Pancreas (tissue), 10 donors: ENCODE measurements at regions not wholly inside any gene's neighbourhood (a gene's known extent, or its start where the extent isn't known, plus 50 kb on each side); places are given as distances from the start of the nearest gene placed in this dataset.

Source experiments
- ATAC-seq, 4 donors: fragments of 200-7000 bp; cut with Tn5 transposase; one replicate each; pipeline versions ENCODE4 v1.8.0 to v1.9.1; 2020; ENCODE audit warnings: mild to moderate bottlenecking in 4 of 4, moderate library complexity in 4 of 4
- DNase-seq, 6 donors: peaks; one replicate each; pipeline ENCODE4 v3.0.0-alpha.2; 2020
- FAIRE-seq: peaks from 2 replicates; lab custom pipeline; 2012; peaks lifted over from hg19 to GRCh38; lab: Jason Lieb, UNC
- H3K27ac ChIP-seq, 4 donors: fragments of 200-600 bp; sonication (generic); 1 replicate in 3 of 4; 2 replicates in 1 of 4; pipeline versions ENCODE4 v1.5.0 to v1.8.0; 2020
- H3K27me3 ChIP-seq, 4 donors: fragments of 200-600 bp; one replicate each; pipeline ENCODE4 v1.8.0; 2021
- H3K36me3 ChIP-seq, 3 donors: fragments of 200-600 bp; sonication (generic) in 1 of 3; one replicate each; pipeline versions ENCODE4 v1.5.0 to v1.8.0; 2020 to 2021
- H3K4me1 ChIP-seq, 3 donors: fragments of 200-600 bp; one replicate each; pipeline ENCODE4 v1.8.0; 2021
- H3K4me3 ChIP-seq, 4 donors: fragments of 200-600 bp; sonication (generic) in 2 of 4; one replicate each; pipeline versions ENCODE4 v1.5.0 to v1.8.0; 2020 to 2021
- H3K9me3 ChIP-seq, 4 donors: fragments of 200-600 bp; one replicate each; pipeline ENCODE4 v1.8.0; 2021
- CTCF ChIP-seq, 4 donors: fragments of 200-600 bp; sonication (generic) in 3 of 4; IDR thresholded peaks; one replicate each; pipeline versions ENCODE4 v1.5.0 to v1.8.0; 2021; ENCODE audit warnings: antibody characterized with exemption in 4 of 4
- WGBS, 2 donors: extraction: QIAGEN DNeasy Blood & Tissue Kit; methylation state at CpG; one replicate each; pipeline ENCODE4 v1.1.7; 2013; 5-methylcytosine and 5-hydroxymethylcytosine counted together
- intact Hi-C, 3 donors: fragments of 100-400 bp; cut with DNase I; formaldehyde crosslinking; loops; one replicate each; pipeline versions ENCODE4 v1.11.1 to v1.14.2; 2022
- donor health status: healthy with polysubstance abuse.
- donor health status: DM: no; HTN: no; CAD: no; lungs with moderate emphysema.
- donor health status: DM: no; HTN: no; CAD: no.
- donor health status: control.
- donor health status: control.
- donor health status: Bipolar disorder and iron deficiency.
- donor health status: DM: yes; HTN: yes; CAD: no.
- donor health status: DM: no; HTN: no; CAD: no.
- donor health status: DM: no; HTN: no; CAD: no.
- donor health status: DM: yes; HTN: yes; CAD: no.

DNA sequence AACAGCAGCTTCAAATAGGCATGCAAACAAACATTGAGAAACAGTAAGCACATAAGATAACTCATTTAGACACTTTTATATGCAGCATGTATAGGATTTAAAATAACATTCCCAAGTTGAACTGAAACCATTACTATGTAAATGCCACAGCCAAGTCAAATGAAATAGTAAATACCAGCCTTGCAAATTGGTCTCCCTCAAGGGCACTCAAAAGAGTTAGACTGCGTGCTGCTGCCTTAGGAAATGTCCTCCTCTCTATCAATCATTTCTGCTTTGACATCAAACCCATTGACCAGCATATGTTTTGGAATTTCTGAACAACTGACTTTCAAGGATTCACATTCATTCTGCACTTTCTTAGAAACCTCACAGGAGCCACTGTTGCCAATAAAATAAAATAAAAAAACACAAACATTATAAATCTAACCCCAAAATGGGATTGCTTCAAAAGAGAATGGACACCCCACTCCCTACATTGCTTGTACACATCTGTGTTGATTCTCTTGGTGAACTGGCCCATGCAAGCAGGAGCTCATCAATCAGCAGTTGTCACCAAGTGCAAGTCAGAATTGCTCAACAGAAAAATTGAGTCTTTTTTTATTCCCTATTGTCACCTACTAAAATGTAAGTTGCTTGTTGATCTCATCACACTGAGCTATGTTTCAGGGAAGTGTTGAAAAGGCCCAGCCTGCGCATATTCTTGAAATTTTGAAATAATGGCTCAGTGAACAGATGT, 256.2 kb downstream of the DAD1 start:
- Histone ChIP-seq H3K36me3 (no peaks in the 10 kb centered on the region), H3K27me3 (no peaks in the 10 kb centered on the region), H3K9me3 (no peaks in the 10 kb centered on the region), H3K27ac (peak overlapping the region in 2 of 4 donors; percentile 30 to 39), H3K4me3 (no peak overlapping the region), H3K4me1 (peaks cover 0 to 12% (median 6%) of the 10 kb centered on the region in 3 donors)
- ATAC-seq (peak in 2 of 4 donors; percentile 45 to 51), FAIRE-seq (no peak), DNase-seq (no peak)
- TF ChIP-seq CTCF (IDR thresholded peaks at IDR 0.05) = no peak
- intact Hi-C loops = no loop called here
- WGBS, 2 donors = 67 to 71% methylated on average over 2 of the region's 2 CpGs

DNA sequence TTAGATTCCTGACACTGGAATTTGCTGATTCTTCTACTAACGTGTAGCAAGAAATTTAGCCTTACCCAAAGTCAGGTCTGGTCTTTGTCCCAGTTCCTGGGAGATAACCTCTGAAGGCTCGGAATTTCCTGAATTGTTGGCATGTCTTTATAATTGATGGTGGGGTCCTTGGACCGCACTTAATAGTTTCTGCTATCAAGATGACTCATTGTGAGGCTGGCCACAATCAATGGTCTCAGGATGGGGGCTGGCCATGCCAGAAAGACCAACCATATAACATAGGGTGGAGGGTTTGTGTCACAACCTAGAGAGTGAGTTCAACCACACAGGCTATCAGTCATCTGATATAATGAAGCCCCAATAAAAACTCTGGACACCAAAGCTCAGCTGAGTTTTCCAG, 259.7 kb downstream of the DAD1 start:
- DNase-seq (no peak), ATAC-seq (no peak), FAIRE-seq (no peak)
- Histone ChIP-seq H3K27me3 (no peaks in the 10 kb centered on the region), H3K4me3 (no peak overlapping the region), H3K27ac (no peak overlapping the region), H3K36me3 (no peaks in the 10 kb centered on the region), H3K9me3 (no peaks in the 10 kb centered on the region), H3K4me1 (peaks cover 0 to 8% (median 6%) of the 10 kb centered on the region in 3 donors)
- TF ChIP-seq CTCF (IDR thresholded peaks at IDR 0.05) = no peak
- 48 to 69% methylated on average over 3 of the region's 3 CpGs for WGBS, 2 donors
- intact Hi-C loops = loop anchor here in 1 of 3 donors (10.0 kb wide), 1 partner anchor 145 kb away; no protein-coding TSS in a partner anchor

GRCh38 chr14:22325676-22326400, 263.2 kb downstream of the DAD1 start:
- 59 to 60% methylated on average over 2 of the region's 2 CpGs for WGBS, 2 donors
- Histone ChIP-seq H3K36me3 (no peaks in the 10 kb centered on the region), H3K9me3 (no peaks in the 10 kb centered on the region), H3K4me1 (no peaks in the 10 kb centered on the region), H3K27me3 (no peaks in the 10 kb centered on the region), H3K4me3 (no peak overlapping the region), H3K27ac (no peak overlapping the region)
- FAIRE-seq = no peak
- DNase-seq = no peak
- intact Hi-C loops = loop anchor here in 1 of 3 donors (10.0 kb wide), 1 partner anchor 149 kb away; no protein-coding TSS in a partner anchor
- no peak for TF ChIP-seq CTCF (IDR thresholded peaks at IDR 0.05)
- no peak for ATAC-seq

DNA sequence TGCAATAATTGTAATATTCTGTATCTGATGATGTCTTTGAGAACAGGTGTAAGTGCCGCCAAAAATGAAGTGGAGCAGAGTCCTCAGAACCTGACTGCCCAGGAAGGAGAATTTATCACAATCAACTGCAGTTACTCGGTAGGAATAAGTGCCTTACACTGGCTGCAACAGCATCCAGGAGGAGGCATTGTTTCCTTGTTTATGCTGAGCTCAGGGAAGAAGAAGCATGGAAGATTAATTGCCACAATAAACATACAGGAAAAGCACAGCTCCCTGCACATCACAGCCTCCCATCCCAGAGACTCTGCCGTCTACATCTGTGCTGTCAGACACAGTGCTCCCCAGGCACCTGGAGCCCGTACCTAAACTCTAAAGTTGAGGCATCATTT, 268.7 kb downstream of the DAD1 start:
- no peak for ATAC-seq

More for the DNA sequence above, 268.7 kb downstream of the DAD1 start:
- H3K27ac ChIP-seq = no peak overlapping the region
- WGBS, 2 donors = 26 to 47% methylated on average over 4 of the region's 4 CpGs
- H3K36me3 ChIP-seq = no peaks in the 10 kb centered on the region
- H3K4me3 ChIP-seq = no peak overlapping the region
- no peaks in the 10 kb centered on the region for H3K27me3 ChIP-seq
- intact Hi-C loops = loop anchor here in 1 of 3 donors (10.0 kb wide), 1 partner anchor 154 kb away; no protein-coding TSS in a partner anchor
- TF ChIP-seq CTCF (IDR thresholded peaks at IDR 0.05) = no peak
- no peaks in the 10 kb centered on the region for H3K9me3 ChIP-seq
- no peaks in the 10 kb centered on the region for H3K4me1 ChIP-seq
- FAIRE-seq (no peak), DNase-seq (no peak)
